ENCODE measurements at regions not wholly inside any gene's neighbourhood (a gene's known extent, or its start where the extent isn't known, plus 50 kb on each side); places are given as distances from the start of the nearest gene placed in this dataset.

GRCh38 chr2:2922156-2922555 lies 455.5 kb downstream of the EIPR1 start:
- intact Hi-C loops (cut with DNase I): no loop called here

DNA sequence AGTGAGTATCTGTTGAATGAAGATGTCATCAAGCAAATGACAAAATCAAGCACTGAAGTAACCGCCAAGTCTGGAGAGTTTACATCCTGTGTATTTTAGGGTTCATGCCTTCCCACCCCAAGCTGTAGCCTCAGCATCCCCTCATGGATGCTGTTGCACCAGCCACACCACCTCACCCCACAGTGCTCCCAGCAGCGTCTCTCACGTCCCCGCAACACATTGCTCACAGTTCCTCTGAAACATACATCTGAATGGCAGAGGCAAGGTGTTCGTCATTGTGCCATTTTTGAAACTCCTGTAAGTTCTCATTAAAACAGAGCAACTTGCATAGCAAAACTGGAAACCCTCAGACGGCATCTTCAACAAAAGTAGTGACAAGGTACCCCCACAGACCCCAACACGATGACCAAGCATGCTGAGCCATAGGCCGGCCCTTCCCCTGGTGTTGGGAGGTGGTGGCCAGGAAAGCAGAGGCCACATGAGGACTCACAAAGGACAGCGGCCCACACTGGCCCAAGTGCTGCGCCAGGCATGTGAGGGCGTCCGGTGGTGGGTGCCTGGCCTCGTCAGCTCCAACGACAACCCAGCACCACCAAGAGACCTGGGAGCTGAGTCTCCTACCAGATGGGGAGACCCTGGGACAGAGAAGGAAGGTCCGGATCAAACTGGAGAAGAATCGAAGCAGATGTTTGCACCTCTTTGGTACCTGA lies 456.5 kb downstream of the EIPR1 start:
- peak in 1 of 42 donors; percentile 7 for DNase-seq
- intact Hi-C loops (cut with DNase I): no loop called here

More at GRCh38 chr2:2922156-2922555, 455.5 kb downstream of the EIPR1 start:
- no peak for DNase-seq

GRCh38 chr2:2919574-2920365 lies 457.8 kb downstream of the EIPR1 start:
- intact Hi-C loops (cut with DNase I): no loop called here
- DNase-seq: peak in 1 of 42 donors; percentile 40

DNA sequence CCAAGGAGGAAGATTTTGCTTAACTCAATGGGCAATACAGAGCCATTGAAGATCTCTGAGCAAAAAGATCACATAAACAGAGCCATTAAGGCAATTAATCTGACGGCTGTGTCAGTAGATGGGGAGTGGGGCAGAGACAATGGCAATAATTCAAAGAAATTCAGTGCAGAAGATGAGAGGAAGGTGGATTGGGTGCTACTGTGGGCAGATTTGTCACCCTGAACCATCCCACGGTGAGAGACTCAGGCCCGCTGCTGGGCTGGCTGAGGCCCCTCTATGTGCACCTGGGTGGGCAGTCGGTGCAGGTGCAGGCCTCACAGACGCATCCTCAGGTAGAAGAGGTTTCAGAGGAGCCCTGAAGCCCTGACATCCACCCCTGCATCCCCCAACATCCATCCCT lies 458.6 kb downstream of the EIPR1 start:
- intact Hi-C loops (cut with DNase I): no loop called here
- DNase-seq: peak in 1 of 42 donors; percentile 3

- intact Hi-C loops (cut with DNase I): no loop called here
- peak in 2 of 42 donors; percentile 18 to 19 for DNase-seq
Measured at GRCh38 chr2:2916621-2917020, 461.0 kb downstream of the EIPR1 start.

DNA sequence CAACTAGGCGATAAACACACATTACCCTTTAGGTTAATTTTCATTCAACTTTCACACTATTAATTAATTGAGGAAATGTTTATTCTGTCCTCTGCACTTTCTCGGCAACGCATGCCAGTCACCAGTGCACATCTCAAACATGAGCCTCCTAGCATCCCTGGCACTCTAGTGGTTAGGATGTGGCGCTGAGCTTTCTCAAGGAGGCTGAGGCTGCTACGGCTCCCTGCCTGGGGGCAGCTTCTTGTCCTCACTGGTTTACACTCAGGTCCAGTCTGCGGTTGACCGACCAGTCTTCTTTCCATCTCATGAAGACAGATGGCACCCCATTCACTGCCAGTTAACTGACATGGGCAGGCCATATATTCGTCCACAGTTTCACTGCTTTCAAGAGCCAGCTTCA lies 463.4 kb downstream of the EIPR1 start:
- DNase-seq: peak in 1 of 42 donors; percentile 30
- intact Hi-C loops (cut with DNase I): no loop called here

DNA sequence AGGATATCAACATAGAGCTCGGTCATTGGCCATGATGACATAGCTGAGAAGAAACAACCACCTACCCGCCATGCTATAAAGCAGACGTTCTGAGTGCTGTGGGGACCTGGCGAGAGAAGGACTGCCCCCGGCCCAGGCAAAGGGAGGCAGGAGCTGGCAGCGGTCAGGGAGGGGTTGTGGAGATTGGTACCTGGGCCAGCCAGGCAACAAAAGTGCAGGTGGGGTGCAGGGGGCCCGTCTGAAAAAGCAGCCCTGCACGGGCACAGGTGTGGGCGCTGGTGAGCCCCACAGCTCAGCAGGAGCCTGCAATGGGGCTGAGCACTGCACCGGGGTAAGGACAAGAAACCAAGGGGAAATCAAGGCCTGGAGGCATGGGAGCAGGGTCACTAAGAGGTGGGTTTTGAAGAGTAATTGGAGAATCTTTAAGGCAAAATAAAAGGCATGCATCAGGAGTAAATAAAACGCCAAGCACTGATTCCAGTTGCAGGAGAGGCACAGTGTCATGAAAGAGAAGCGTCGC lies 464.0 kb downstream of the EIPR1 start:
- DNase-seq: peak in 1 of 42 donors; percentile 31
- intact Hi-C loops (cut with DNase I): no loop called here

DNA sequence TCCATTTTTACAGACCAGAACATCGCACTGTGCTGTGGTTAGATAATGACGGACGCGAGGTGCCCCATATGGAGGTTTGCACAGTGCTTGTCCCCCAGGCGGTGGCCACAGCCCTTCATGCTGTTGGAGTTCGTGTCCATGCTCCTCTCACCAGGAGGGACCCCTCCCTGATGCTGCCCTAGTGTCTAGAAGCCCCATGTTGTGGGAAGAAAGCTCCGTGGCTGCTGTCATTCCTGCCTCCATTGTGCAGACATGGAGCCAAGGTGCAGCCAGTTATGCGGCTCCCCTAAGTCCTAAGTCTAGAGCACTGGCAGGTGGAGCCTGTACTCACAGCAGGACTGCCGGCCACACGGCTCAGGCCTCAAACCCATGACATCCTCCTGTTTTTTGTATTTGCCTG lies 464.9 kb downstream of the EIPR1 start:
- intact Hi-C loops (cut with DNase I): no loop called here
- peak in 1 of 42 donors; percentile 38 for DNase-seq

GRCh38 chr2:2912293-2912692 lies 465.3 kb downstream of the EIPR1 start:
- DNase-seq: no peak
- intact Hi-C loops (cut with DNase I): no loop called here

DNA sequence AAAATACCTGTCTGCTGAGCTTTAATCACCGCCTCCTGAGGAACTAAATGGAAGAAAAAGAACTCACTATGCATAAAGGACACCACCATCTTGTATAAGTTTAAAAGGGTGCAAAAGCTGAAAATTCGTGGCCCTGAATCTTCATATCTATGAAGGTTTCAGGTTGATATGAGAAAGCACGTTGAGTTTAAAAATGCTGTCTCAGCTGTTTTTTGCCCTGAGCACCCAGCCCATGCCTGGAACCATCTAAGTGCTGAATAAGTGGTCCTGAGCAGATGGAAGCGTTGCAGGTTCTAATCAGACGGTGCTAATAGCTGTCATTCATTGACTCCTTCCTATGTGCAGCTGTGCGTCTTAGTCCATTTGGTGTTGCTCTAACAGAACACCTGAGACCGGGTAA lies 467.4 kb downstream of the EIPR1 start:
- DNase-seq: no peak
- intact Hi-C loops (cut with DNase I): no loop called here

GRCh38 chr2:2909086-2910035 lies 468.3 kb downstream of the EIPR1 start:
- peak in 2 of 42 donors; percentile 30 to 40 for DNase-seq
- intact Hi-C loops (cut with DNase I): no loop called here

- DNase-seq: peak in 1 of 42 donors; percentile 32
- intact Hi-C loops (cut with DNase I): no loop called here
Measured at GRCh38 chr2:2906091-2906490, 471.5 kb downstream of the EIPR1 start.

GRCh38 chr2:2904721-2905350 lies 472.8 kb downstream of the EIPR1 start:
- intact Hi-C loops (cut with DNase I): no loop called here
- DNase-seq: peak in 2 of 42 donors; percentile 28 to 35

DNA sequence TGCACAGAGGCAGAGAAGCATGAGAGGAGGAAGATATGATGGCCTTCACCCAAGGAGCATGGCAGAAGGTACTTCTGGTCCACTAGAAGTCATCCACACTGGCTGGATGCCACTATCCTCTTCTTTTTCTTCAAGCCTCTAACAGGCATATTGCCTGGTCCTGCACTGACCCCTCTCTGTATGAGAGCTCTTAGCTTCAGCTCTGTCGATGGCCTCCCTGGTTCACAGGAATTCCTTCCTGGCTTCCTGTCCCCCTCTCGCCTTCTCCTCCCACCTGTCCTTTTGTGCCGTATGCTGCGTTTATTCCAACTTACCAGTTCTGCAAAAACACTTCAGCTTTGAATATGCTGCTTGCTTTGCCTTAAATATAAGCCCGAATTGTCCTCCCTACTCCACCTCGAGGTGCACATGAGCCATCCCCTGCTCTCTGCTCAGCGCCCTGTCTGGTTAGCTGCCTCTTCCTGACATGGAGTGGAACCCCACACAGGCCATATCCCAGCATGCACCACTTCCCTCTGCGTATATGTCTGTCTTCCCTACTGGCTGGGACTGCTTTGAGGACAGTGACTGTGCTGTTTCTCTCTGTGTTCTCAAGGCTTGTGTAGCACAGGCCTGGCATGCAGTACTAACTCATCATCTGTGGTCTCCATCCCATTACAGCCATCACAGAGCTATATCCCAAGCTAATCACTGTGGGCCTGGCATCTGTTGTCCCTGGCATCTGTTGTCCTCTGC lies 474.9 kb downstream of the EIPR1 start:
- peak in 2 of 42 donors; percentile 31 to 32 for DNase-seq
- intact Hi-C loops (cut with DNase I): no loop called here

- intact Hi-C loops (cut with DNase I): no loop called here
- peak in 19 of 42 donors; percentile 6 to 61 (median 31) for DNase-seq
Measured at GRCh38 chr2:2901384-2902345, 476.0 kb downstream of the EIPR1 start.

- intact Hi-C loops (cut with DNase I): no loop called here
Measured at GRCh38 chr2:2899826-2900225, 477.8 kb downstream of the EIPR1 start.

DNA sequence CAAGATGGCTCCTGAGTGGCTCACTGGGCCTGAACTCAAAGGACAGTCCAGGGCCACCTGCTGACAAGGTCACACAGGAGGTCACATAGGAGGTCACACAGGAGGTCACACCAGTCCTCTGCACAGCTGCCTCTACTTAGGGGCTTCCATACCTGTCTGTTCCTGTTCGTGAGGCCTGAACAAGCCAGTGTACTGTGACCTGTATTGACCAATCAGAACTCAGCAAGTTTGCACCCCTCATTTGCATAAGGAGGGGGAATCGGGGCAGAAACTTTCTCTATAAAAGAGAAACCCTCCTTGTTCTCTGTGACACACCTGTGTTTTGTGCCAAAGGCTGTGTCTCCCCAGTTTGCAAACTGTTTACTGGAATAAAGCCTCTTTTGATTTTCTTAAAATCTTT lies 478.9 kb downstream of the EIPR1 start:
- peak in 2 of 42 donors; percentile 19 to 39 for DNase-seq
- intact Hi-C loops (cut with DNase I): no loop called here

More at GRCh38 chr2:2899826-2900225, 477.8 kb downstream of the EIPR1 start:
- DNase-seq: peak in 2 of 42 donors; percentile 15 to 21
